ENCODE measurements at regions not wholly inside any gene's neighbourhood (a gene's known extent, or its start where the extent isn't known, plus 50 kb on each side); places are given as distances from the start of the nearest gene placed in this dataset.

- DNase-seq, result peak in 1 of 5 donors; percentile 66
- Histone ChIP-seq H3K4me1 (ENCODE audit: control insufficient read depth in 2 of 3, insufficient read depth in 2 of 3, low read depth in 1 of 3, low read length in 3 of 3) (no peaks in the 10 kb centered on the region), H3K9me3 (ENCODE audit: control insufficient read depth in 2 of 3, insufficient read depth in 1 of 3, low read length in 3 of 3) (no peaks in the 10 kb centered on the region), H3K9ac (ENCODE audit: low read length in 3 of 3) (no peak overlapping the region), H3K27ac (ENCODE audit: low read depth in 2 of 2, low read length in 2 of 2) (no peak overlapping the region), H3K27me3 (ENCODE audit: control insufficient read depth, insufficient read depth, low read length) (no peaks in the 10 kb centered on the region), H3K36me3 (ENCODE audit: control insufficient read depth in 2 of 3, insufficient read depth in 3 of 3, low read length in 3 of 3) (no peaks in the 10 kb centered on the region), H3K4me3 (ENCODE audit: low read length in 3 of 3) (no peak overlapping the region)
- intact Hi-C loops (cut with DNase I), result no loop called here
- TF ChIP-seq, protein P1, sequence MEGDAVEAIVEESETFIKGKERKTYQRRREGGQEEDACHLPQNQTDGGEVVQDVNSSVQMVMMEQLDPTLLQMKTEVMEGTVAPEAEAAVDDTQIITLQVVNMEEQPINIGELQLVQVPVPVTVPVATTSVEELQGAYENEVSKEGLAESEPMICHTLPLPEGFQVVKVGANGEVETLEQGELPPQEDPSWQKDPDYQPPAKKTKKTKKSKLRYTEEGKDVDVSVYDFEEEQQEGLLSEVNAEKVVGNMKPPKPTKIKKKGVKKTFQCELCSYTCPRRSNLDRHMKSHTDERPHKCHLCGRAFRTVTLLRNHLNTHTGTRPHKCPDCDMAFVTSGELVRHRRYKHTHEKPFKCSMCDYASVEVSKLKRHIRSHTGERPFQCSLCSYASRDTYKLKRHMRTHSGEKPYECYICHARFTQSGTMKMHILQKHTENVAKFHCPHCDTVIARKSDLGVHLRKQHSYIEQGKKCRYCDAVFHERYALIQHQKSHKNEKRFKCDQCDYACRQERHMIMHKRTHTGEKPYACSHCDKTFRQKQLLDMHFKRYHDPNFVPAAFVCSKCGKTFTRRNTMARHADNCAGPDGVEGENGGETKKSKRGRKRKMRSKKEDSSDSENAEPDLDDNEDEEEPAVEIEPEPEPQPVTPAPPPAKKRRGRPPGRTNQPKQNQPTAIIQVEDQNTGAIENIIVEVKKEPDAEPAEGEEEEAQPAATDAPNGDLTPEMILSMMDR (IDR thresholded peaks at IDR 0.05; ENCODE audit: borderline replicate concordance, extremely low read depth, insufficient read depth), result no peak
- FAIRE-seq, result no peak
Measured at GRCh38 chr7:63113713-63114285, 884.9 kb upstream of the ZNF722 start.

DNA sequence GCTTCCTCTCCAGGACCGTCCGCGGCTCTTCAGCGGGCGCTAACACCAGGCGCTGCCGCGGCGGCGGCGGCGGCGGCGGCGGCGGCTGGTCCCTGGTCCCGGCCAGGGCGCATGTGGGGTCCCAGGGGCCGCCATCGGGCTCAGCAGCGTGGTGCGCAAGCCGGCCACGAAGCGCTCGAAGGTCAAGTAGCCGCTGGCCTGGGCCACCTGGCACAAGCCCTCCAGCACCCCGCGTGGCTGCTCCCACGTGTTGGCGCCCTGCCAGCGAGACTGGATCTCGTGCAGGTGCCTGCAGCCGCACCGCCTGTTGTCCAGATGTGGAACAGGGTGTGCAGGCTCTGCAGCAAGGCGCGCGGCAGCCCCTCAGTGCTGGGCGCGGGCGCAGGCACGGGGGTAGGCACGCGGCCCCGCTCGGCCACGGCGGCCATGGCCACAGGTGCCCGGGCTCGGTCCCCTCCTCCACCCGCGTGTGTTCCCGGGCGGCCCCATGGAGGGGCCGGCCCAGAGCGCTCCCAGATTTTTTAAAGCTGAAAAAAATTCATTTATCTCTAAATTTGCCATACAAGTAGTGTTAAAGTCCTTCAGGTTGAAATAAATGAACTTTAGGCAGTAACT lies 884.2 kb upstream of the ZNF722 start:
- H3K9ac ChIP-seq (ENCODE audit: low read length in 3 of 3), result no peak overlapping the region
- FAIRE-seq (no peak), DNase-seq (peak in 1 of 5 donors; percentile 66)
- no peaks in the 10 kb centered on the region for H3K27me3 ChIP-seq (ENCODE audit: control insufficient read depth, insufficient read depth, low read length)
- no peaks in the 10 kb centered on the region for H3K4me1 ChIP-seq (ENCODE audit: control insufficient read depth in 2 of 3, insufficient read depth in 2 of 3, low read depth in 1 of 3, low read length in 3 of 3)
- peaks cover 0 to 3% (median 0%) of the 10 kb centered on the region in 3 donors for H3K9me3 ChIP-seq (ENCODE audit: control insufficient read depth in 2 of 3, insufficient read depth in 1 of 3, low read length in 3 of 3)
- no peak overlapping the region for H3K4me3 ChIP-seq (ENCODE audit: low read length in 3 of 3)
- TF ChIP-seq, protein P1 (IDR thresholded peaks at IDR 0.05; ENCODE audit: borderline replicate concordance, extremely low read depth, insufficient read depth), result no peak
- H3K36me3 ChIP-seq (ENCODE audit: control insufficient read depth in 2 of 3, insufficient read depth in 3 of 3, low read length in 3 of 3), result no peaks in the 10 kb centered on the region
- intact Hi-C loops (cut with DNase I), result no loop called here
- H3K27ac ChIP-seq (ENCODE audit: low read depth in 2 of 2, low read length in 2 of 2), result no peak overlapping the region

Measured in kidney (tissue), 13 donors.